Chondrocyte (in vitro differentiated cells): ENCODE measurements at regions not wholly inside any gene's neighbourhood (a gene's known extent, or its start where the extent isn't known, plus 50 kb on each side); places are given as distances from the start of the nearest gene placed in this dataset.

ENCODE experiments used
- DNase-seq: peaks from one replicate; pipeline ENCODE4 v3.0.0; 2021; ENCODE audit warnings: mixed read lengths, low spot score
- H3K27ac Mint-ChIP-seq: one replicate; pipeline ENCODE4 v1.8.0; 2021; ENCODE audit warnings: mild to moderate bottlenecking, moderate library complexity, mixed read lengths; ENCODE audit not compliant: unreplicated experiment
- H3K27me3 Mint-ChIP-seq: 2 replicates; pipeline ENCODE4 v1.8.0; 2021; ENCODE audit warnings: low read depth, mixed read lengths
- H3K36me3 Mint-ChIP-seq: 2 replicates; pipeline ENCODE4 v1.8.0; 2021; ENCODE audit warnings: low read depth, mixed read lengths
- H3K4me1 Mint-ChIP-seq: 2 replicates; pipeline ENCODE4 v1.8.0; 2021; ENCODE audit warnings: low read depth, mild to moderate bottlenecking, mixed read lengths
- H3K4me3 Mint-ChIP-seq: one replicate; pipeline ENCODE4 v1.8.0; 2021; ENCODE audit warnings: mild to moderate bottlenecking, moderate library complexity, mixed read lengths; ENCODE audit not compliant: unreplicated experiment
- H3K9me3 Mint-ChIP-seq: 2 replicates; pipeline ENCODE4 v1.8.0; 2021; ENCODE audit warnings: low read depth, mixed read lengths
- CTCF ChIP-seq: fragments of 200-600 bp; sonication (generic); IDR thresholded peaks from 2 replicates; pipeline ENCODE4 v1.5.0; 2021; ENCODE audit warnings: antibody characterized with exemption, mild to moderate bottlenecking, moderate library complexity

DNA sequence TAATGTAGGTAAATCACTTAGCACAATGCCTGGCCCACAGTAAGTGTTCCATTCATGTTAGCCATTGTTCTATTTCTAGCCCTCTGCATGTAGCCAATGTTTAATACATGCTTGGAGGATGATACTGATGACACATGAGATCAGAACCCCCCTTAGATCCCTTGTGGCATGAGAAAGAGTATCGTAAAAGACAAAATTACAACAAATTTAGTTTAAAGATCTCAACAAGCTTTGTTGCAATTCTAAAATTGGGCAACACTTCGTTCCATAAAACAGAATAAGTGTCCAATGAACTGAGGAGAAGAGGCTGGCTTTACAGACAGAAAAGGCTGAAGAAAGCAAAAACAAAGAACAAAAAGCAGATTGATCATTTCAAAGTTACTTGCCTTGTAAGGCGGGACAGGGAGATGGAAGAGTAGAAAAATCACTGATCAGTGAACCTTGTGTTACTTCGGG, 148.7 kb upstream of the SLC1A4 start:
- Mint-ChIP-seq H3K27ac (no peak overlapping the region), H3K4me3 (no peak overlapping the region), H3K9me3 (no peaks in the 10 kb centered on the region), H3K36me3 (no peaks in the 10 kb centered on the region), H3K4me1 (peaks cover 24% of the 10 kb centered on the region), H3K27me3 (no peaks in the 10 kb centered on the region)
- TF ChIP-seq CTCF, result no peak
- no peak for DNase-seq

- no peak overlapping the region for H3K27ac Mint-ChIP-seq
- peaks cover 24% of the 10 kb centered on the region for H3K4me1 Mint-ChIP-seq
- no peak for TF ChIP-seq CTCF
- DNase-seq, result no peak
- no peaks in the 10 kb centered on the region for H3K27me3 Mint-ChIP-seq
- H3K36me3 Mint-ChIP-seq, result no peaks in the 10 kb centered on the region
- no peak overlapping the region for H3K4me3 Mint-ChIP-seq
- H3K9me3 Mint-ChIP-seq, result no peaks in the 10 kb centered on the region
Observed at GRCh38 chr2:64841461-64841860, 147.7 kb upstream of the SLC1A4 start.

- DNase-seq, result no peak
- no peaks in the 10 kb centered on the region for H3K36me3 Mint-ChIP-seq
- peaks cover 22% of the 10 kb centered on the region for H3K4me1 Mint-ChIP-seq
- no peaks in the 10 kb centered on the region for H3K9me3 Mint-ChIP-seq
- H3K27ac Mint-ChIP-seq, result no peak overlapping the region
- no peak for TF ChIP-seq CTCF
- no peaks in the 10 kb centered on the region for H3K27me3 Mint-ChIP-seq
- no peak overlapping the region for H3K4me3 Mint-ChIP-seq
Observed at GRCh38 chr2:64842030-64842429, 147.2 kb upstream of the SLC1A4 start.

- H3K4me1 Mint-ChIP-seq, result peaks cover 2% of the 10 kb centered on the region
- H3K36me3 Mint-ChIP-seq, result no peaks in the 10 kb centered on the region
- no peak overlapping the region for H3K27ac Mint-ChIP-seq
- no peak overlapping the region for H3K4me3 Mint-ChIP-seq
- TF ChIP-seq CTCF, result no peak
- H3K9me3 Mint-ChIP-seq, result no peaks in the 10 kb centered on the region
- no peak for DNase-seq
- peaks cover 2% of the 10 kb centered on the region for H3K27me3 Mint-ChIP-seq
Observed at GRCh38 chr2:64844087-64844486, 145.1 kb upstream of the SLC1A4 start.

- Mint-ChIP-seq H3K9me3 (no peaks in the 10 kb centered on the region), H3K27me3 (peaks cover 2% of the 10 kb centered on the region), H3K4me3 (no peak overlapping the region), H3K4me1 (no peaks in the 10 kb centered on the region), H3K36me3 (no peaks in the 10 kb centered on the region), H3K27ac (no peak overlapping the region)
- DNase-seq, result no peak
- TF ChIP-seq CTCF, result no peak
Observed at GRCh38 chr2:64845273-64845905, 143.8 kb upstream of the SLC1A4 start.
